Stimulated activated CD4-positive, alpha-beta T cell treated with anti-CD3 and anti-CD28 coated beads, Interleukin-12 subunit alpha, Interleukin-12 subunit beta, amount 100 ng/mL, for 48 hours (primary cell): ENCODE measurements at regions not wholly inside any gene's neighbourhood (a gene's known extent, or its start where the extent isn't known, plus 50 kb on each side); places are given as distances from the start of the nearest gene placed in this dataset.
"Not testable (repeated sequence)": the region's sequence is repeated elsewhere in the genome, so short reads cannot be mapped to it uniquely, and the experiment has no call there.

Experiments used
- DNase-seq, 3 donors: peaks; one replicate each; pipeline ENCODE4 v3.0.0-alpha.2; 2020; ENCODE audit warnings: low read depth in 2 of 3, low spot score in 1 of 3

- no peak for DNase-seq
Measured at GRCh38 chr1:102535829-102536505, 539.2 kb upstream of the OLFM3 start.

- no peak for DNase-seq
Measured at GRCh38 chr1:102531036-102531435, 534.3 kb upstream of the OLFM3 start.

- no peak for DNase-seq
Measured at GRCh38 chr1:102529446-102529845, 532.7 kb upstream of the OLFM3 start.

- DNase-seq = no peak
Measured at GRCh38 chr1:102500758-102501157, 504.0 kb upstream of the OLFM3 start.

GRCh38 chr1:102498929-102499328 lies 502.2 kb upstream of the OLFM3 start:
- no peak for DNase-seq

- not testable (repeated sequence) for DNase-seq
Measured at GRCh38 chr1:102497810-102498209, 501.1 kb upstream of the OLFM3 start.

GRCh38 chr1:102472520-102472919 lies 475.8 kb upstream of the OLFM3 start:
- no peak for DNase-seq

GRCh38 chr1:102470767-102471166 lies 474.0 kb upstream of the OLFM3 start:
- DNase-seq = no peak

GRCh38 chr1:102466487-102466886 lies 469.8 kb upstream of the OLFM3 start:
- no peak for DNase-seq

GRCh38 chr1:102463328-102463727 lies 466.6 kb upstream of the OLFM3 start:
- no peak for DNase-seq

- DNase-seq = not testable (repeated sequence)
Measured at GRCh38 chr1:102442317-102442716, 445.6 kb upstream of the OLFM3 start.

- DNase-seq = no peak
Measured at GRCh38 chr1:102435483-102435882, 438.8 kb upstream of the OLFM3 start.

GRCh38 chr1:102434421-102434820 lies 437.7 kb upstream of the OLFM3 start:
- DNase-seq = peak in 1 of 3 donors; percentile 3

- DNase-seq = no peak
Measured at GRCh38 chr1:102431253-102431652, 434.5 kb upstream of the OLFM3 start.

- DNase-seq = no peak
Measured at GRCh38 chr1:102420034-102420433, 423.3 kb upstream of the OLFM3 start.
